KG1 (cell line): ENCODE measurements at regions not wholly inside any gene's neighbourhood (a gene's known extent, or its start where the extent isn't known, plus 50 kb on each side); places are given as distances from the start of the nearest gene placed in this dataset.
"Not testable (repeated sequence)": the region's sequence is repeated elsewhere in the genome, so short reads cannot be mapped to it uniquely, and the experiment has no call there.

Source experiments
- DNase-seq: peaks from one replicate; lab custom pipeline; 2025; lab: John Stamatoyannopoulos, UW

DNA sequence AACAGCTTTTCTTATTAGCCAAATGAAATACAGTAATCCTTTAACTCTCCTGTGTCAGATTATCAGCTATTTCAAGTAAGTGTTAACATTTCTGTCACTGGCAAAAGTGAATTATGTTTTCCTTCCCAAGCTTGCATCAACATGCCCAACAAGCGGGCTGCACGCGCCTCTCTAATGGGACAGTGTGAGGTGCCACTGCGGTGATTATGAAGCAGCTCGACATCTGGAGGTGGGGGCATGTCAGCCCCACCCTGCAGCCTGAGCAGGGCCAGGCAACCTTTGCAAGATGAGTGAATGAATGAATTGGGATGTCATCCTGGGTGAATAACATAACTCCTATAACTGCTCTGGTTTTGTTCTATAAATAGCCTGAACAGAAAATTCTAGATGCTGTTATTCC lies 301.4 kb downstream of the ZNF326 start:
- DNase-seq: no peak

DNA sequence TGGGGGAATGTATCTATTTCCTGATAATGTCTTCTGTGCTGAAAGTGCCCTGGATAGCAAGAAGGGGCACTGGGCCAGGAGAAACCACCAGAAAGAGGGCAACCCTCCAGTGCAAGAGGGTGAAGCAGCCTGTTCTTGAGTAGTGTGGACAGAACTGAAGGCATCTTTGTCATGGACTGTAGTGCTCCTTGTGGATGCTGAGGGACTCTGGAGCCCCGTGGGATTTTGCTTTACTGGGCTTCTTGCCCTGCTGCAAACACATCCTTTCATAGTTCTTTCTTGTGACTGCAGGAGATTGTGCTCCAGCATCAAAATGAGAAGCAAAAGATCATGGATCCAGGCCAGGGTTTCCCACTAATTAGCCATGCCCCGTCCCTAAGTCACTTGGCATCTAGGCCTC lies 300.6 kb downstream of the ZNF326 start:
- DNase-seq: no peak

DNA sequence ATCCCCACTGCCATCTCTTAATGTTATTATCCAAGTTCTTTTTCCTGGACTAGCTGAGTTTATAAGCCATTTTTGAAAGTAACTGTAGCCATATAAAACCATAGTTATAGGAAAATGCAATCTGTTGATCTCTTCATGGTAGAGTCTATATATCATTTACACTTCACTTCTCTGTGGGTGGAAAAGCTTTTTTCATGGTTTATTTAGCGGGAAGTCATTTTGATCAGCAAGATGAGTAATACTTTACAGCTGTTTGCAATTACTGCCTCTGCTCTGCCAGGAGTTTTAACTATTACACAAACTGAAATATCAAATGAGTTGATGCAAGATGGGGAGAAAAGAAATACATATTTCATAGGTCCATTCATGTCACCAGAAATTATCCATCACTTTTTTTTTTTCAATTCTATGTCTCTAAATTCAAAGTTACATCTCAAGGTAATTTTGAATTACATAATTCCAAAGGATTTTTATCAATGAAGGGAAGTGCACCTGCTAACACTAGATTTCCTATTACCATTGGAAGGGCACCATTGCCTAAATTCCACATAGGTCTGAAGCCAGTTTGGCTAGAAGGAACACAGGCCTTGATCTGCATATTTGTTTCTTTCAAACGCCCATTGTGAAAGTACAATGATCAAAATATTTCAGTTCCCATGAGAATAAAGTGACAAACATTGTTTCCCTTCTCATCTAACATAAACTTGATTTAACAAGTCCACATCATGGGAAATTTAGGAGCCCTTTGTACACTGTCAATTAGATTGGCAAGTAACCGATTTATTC lies 296.7 kb downstream of the ZNF326 start:
- no peak for DNase-seq

DNA sequence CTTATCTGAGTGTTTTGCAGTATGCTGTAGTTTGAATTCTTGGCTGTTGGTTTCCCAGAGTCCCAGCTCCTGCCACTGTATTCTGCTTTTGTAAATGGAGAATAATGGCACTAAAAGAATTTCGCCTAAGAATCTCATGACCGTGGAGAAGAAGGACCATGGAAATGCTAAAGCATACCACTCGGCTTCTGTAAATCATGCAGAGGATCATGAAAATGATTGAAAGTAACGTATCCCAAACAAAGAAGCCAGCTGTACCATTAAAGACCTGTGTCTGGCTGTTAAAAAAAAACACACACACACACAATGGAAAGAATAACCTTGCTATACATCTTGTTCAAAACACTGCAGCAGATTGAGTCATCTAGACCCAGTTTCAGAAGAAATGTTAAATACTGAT lies 287.9 kb downstream of the ZNF326 start:
- no peak for DNase-seq

DNA sequence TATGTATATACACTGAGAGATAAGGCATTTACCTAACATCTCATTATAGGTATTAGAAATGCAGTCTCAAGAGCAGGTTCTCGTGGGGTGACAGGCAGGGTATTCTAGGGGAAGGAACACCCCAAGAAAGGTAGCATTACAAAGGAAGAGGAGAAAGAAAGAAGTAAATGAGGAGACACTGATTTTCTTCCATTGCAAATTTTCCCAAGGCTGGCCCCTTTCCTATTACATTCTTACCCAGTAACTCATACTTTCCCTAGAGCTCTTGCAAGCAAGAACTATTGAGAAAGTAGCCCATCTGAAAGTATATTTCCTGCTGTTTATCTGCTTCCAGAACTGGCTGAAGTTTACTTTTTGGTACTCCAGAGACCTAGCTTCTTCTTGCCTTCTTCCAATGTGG lies 287.0 kb downstream of the ZNF326 start:
- not testable (repeated sequence) for DNase-seq

DNA sequence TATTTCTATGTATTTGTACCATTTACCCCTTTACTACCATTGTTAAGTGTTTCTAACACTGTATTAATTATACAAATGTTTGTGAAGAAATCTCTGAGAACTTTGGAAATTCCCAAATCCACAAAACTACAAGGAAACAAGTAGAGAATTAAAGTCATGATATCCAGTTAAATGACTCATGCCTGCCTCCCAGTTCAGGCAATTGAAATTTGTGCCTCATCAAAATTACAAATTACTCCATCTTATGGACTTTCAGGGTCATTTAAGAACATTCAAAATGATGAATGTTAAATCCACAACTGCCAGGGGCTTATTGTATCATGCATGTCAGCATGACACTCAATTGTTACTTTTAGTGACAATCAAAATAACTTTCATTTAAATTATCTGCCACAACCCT lies 282.4 kb downstream of the ZNF326 start:
- no peak for DNase-seq

DNA sequence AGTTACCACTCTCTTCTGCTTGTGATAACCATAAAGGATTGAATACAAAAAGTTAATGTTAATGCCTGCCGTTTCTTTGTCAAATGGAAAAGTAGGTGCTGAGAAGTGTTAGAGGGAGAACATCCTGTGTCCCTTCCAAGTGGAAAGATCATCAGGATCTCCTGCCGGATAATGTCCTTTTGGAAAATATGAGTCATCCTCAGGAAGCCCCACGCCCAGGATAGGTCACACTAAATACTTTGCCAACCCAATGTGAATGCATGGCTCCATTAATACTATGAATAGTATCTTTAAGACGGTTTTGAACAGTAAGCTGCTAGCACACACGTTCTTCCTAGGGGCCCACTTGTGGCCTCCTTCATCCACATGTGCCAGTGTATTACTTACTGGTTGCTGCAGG lies 279.5 kb downstream of the ZNF326 start:
- DNase-seq: no peak

DNA sequence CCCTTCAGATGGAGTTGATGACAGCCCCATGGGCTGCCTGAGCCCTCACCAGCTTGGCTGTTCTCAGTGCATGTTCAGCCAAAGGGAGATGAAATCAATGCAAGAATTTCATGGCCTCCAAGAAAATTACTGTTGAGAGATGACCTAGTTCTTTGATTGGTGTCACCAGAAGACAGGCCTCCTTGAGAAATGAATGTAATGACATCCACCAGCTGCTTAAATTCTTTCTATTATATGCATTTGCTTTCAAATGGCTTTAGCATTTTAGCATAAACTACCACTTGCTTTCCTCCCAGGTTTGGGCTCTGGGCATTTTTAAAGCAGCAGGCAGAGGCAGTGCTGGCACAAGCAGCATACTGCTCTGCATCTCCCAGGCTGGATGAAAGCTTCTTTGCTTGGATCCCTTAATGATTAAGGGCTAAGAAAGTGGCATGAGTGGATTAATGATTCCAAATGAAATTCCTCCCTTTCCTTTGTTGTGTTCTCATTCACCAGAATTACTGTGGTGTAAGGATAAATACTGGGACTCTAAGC lies 278.4 kb downstream of the ZNF326 start:
- DNase-seq: no peak

DNA sequence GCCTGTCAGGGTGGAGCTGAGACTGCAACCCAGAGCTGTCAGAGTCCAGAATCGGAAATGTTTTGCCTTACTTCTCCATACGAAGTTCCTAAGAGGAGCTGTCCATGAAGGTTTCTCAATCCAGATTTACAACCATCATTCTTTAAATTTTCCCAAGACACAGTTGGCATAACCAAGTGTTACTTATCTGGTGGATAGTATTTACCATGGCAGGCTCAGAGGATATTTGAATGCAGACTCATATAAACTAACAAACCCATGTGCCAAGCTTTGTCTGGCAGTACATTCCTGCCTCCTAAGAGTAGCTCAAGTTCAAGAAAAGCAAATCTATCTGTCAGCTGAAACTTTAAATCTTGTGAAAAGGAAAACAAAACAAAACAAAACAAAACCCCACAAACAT lies 267.9 kb downstream of the ZNF326 start:
- DNase-seq: no peak

DNA sequence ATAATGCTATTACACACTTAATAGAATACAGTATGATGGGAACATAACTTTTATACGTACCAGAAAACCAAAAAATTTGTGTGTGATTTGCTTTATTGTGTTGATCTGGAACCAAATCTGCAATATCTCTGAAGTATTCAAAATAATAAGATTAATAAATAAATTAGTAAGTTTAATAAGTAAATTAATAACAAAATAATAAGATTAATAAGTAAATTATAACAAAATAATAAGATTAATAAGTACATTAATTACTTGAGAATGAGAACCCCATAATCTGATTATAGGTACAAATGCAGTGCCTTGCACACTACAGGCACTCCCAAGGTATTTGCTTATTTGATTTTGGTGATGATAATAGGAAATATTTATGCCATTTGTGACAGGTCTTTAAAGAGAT lies 267.4 kb downstream of the ZNF326 start:
- DNase-seq: no peak

DNA sequence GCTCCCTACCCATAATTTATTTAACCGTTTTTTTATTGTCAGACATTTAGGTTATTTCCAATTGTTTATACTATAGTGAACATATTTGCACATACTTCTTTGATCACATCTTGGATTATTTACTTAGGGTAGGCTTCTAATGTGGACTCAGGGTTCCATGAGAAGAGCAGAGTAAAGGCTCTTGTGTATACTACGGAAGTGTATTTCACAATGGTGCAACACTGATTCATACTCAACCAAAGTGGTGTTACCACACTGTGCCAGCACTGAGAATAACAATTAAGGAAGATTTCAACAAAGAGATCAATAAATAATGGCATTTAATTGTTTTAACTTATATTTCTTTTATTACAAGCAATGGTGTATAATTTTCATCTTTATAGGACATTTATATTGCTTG lies 251.2 kb downstream of the ZNF326 start:
- DNase-seq: no peak

DNA sequence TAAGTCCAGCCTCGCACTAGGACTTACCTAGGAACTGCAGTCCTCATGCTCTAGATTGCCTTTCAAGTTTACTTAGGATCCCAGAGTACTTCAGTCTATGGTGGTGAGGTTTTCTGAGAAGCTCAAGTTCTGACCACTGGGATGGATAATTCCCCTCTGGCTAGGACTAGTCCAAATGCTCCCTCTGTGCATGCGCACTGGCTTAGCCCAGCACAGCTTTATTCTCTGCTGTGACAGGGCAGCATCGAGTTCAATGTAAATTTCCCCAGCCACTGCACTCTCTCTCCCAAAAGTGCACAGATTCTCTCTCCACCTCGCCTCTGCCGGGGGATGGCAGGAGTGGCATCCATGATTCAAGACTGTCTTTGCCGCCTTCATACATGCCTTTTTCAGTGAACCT lies 241.6 kb downstream of the ZNF326 start:
- DNase-seq: no peak

DNA sequence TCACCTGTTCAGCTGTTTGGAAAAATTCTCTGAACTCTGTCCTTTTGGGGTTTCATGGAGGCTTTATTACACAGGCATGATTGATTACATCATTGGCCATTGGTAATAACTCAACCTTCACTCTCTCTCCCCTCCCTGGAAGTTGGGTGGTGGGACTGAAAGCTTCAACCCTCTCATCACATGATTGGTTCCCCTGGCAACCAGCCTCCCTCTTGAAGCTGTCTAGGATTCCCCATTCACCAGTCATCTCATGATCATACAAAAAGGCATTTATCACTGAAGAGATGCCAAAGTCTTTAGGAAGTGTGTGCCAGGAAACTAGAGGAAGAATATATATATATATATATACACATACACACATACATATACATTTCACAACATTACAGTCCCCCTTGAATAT lies 228.5 kb downstream of the ZNF326 start:
- no peak for DNase-seq

DNA sequence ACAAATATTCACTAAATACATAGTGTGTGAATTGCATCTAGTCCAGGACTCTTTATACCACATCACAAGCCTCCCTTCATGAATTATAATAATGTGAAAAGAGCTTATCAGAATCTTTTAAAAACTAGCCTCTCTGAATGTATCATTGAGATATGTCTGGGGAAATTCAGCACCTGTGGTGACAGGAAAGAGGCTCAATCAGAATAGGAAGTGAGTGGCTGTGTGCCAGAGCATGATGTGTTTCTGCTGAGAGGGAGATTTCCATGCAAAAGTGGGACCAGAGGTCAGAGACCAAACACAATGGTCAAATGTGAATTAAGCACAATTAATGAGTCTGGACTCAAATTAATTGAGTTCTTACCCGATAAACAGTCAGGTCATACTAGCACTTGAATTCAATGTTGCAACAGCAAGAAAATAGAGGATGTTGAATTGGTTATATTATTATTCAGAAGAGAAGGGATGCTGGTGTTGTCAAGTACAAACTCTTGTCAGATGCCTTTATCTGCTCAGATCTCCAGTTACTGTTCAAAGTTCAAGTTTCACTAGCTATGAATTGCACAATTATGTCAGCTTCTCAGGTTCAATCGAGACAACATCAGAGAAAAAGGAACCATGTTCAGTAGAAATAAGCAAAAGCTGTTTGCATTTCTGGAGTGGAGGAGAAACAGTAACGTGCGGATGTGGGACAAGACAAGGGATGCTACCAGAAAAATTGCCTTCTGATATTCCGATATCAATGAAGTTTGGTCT lies 226.2 kb downstream of the ZNF326 start:
- DNase-seq: no peak

DNA sequence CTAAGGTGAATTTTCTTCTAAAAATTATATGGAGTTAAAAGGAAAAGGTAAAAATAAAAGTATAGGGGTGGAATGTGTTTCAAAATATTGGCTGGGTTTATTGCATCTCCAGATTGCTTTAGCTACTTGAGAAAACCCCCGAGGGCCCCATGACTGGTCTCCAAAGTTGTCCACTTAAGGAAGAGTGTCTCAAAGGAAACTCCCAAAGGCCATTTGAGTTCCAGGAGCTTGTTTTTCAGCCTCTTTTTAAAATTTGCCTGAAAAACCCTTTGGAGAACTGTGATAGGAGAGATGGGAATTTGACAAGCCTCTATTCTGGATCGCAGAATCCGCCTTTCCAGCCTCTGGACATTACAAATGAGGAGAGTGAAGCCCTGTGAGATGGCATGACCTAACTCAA lies 225.6 kb downstream of the ZNF326 start:
- DNase-seq: no peak

DNA sequence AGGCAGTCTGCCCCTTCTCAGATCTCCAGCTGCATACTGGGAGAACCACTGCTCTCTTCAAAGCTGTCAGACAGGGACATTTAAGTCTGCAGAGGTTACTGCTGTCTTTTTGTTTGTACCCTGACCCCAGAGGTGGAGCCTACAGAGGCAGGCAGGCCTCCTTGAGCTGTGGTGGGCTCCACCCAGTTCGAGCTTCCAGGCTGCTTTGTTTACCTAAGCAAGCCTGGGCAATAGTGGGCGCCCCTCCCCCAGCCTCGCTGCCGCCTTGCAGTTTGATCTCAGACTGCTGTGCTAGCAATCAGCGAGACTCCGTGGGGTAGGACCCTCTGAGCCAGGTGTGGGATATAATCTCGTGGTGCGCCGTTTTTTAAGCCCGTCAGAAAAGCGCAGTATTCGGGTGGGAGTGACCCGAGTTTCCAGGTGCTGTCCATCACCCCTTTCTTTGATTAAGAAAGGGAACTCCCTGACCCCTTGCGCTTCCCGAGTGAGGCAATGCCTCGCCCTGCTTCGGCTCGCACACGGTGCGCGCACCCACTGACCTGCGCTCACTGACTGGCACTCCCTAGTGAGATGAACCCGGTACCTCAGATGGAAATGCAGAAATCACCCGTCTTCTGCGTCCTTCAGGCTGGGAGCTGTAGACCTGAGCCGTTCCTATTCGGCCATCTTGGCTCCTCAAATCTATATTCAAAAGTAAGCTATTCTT lies 224.4 kb downstream of the ZNF326 start:
- not testable (repeated sequence) for DNase-seq

DNA sequence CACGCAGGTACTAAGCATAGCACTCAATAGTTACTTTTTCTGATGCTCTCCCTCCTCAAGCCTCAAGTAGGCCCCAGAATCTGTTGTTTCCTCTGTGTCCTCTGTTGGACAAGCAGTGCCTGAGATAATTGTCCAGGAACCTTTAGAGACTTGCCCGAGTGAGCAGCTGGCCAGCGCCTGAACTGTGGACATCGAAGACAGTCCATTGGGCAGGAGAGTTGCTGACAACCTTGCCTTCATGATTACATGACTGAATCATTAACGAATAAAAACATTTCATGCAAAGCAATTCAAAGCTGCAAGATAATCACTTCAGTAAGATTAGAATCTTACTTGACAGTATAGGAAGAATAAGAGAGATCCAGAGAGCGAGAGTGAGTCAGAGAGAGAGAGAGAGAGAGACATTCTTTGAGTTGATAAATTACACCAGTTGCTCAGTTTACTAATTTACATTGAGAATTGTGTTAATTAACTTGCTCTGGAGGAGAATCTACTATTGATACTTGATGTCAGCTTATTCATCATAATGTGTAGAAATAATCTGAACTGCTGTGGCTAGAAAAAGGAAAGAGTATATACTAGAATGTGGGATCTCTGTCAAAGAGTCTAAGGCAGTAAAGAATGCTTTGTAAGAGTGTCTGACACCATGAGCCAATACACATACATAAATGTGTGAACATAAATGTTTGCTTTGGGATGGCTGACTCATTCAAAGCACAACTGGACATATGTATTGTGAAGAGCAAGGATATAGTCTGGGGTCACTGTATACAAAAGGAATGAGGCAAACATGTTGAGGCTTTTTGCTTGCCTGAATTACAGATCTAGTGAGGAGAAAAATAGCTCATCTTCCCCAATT lies 216.0 kb downstream of the ZNF326 start:
- DNase-seq: no peak

DNA sequence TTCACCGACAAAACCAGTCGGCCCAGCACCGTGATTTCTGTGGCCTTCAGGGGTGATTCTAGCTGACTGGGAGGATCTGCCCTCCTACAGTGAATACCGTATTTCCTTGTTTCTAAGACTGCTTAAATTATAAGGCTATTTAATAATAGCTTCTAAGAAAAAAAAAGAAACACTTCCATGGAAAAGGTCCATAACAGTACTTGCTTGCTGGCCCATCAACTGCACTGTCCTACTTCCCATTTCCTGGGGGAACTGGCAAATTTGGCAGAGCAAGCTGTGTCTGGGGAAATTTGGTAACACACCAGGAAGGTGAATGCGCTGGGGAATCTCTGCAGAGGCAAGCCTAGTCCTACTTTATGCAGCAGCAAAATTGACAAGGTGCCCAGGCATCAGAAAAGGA lies 214.0 kb downstream of the ZNF326 start:
- no peak for DNase-seq

DNA sequence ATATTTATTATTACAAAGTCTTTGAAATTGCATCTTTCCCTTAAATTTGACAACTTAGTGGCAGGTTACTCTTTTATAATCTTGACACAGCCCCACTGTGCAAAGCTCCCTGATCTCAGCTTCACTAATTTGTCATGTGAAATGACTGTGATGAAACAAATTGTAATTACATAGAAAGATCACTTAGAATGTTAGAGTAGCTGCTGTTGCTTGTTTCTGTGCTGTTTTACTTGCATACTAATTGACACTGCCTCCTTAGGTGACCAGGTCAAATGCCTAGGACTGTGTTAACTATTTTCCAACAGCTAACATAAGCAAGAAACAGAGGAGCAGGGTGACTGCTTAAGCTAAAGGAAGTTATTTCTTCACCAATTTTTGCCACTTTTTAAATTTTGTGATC lies 211.3 kb downstream of the ZNF326 start:
- no peak for DNase-seq

DNA sequence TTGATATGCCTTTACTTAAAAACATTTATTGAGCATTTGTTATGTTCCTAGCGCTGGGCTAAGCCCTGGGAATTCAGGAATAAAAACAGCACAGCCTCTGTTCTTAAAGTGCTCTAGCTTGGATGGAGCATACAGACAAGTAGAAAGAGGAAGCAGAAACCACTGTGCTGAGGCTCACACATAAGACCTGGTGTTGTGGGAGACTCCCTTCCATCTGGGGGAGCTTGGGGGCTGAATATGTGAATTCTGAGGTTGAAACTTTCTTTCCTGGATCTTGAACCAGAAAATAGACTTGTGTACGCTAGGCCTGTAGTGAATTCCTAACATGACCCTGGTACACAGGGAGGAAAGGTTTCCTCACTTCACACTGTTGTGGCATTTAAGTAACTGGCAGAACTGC lies 209.9 kb downstream of the ZNF326 start:
- DNase-seq: no peak

DNA sequence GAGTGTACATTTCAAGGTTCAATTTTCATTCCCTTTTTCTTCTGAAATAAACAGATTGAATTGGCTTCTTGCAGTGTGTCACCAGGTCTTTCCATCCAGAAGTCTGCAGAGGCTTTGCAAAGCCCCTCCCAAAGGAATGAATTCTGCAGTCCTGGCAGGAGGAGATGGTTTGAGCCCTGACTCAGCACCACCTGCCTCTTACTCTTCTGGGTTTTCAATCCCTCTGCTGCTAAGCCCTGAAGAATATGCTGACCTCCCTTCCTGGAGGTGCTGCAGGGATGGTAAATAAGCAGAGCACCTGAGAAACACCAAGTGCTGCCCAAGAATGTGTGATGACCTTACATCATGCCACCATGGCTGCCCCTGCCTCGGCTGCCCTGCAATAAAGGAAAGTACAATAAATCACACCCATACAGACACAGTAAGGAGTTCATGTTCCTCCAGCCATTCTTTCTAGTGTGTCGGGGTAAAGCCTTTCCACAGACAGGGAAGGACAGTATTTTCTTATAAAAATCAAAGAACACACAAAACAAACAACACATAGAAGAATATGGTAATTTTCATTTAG lies 209.2 kb downstream of the ZNF326 start:
- DNase-seq: no peak
